ENCODE measurements at regions not wholly inside any gene's neighbourhood (a gene's known extent, or its start where the extent isn't known, plus 50 kb on each side); places are given as distances from the start of the nearest gene placed in this dataset.
A peak's percentile ranks its signal among the peaks of the same experiment; 100 is the strongest.

- no peaks in the 10 kb centered on the region for H3K36me3 Mint-ChIP-seq
- H3K4me3 Mint-ChIP-seq: no peak overlapping the region
- H3K27me3 Mint-ChIP-seq: no peaks in the 10 kb centered on the region
- H3K4me1 Mint-ChIP-seq (ENCODE audit: low read depth in 2 of 2): peaks cover 6% of the 10 kb centered on the region in 2 donors
- ATAC-seq: no peak
- no peak for DNase-seq (ENCODE audit: low spot score)
- no peak overlapping the region for H3K27ac Mint-ChIP-seq
- no peaks in the 10 kb centered on the region for H3K9me3 Mint-ChIP-seq
These were observed 371.2 kb downstream of the ETS1 start for GRCh38 chr11:128216198-128216597.

GRCh38 chr11:128215238-128215882, 372.0 kb downstream of the ETS1 start:
- DNase-seq (ENCODE audit: low spot score) (no peak), ATAC-seq (no peak)
- Mint-ChIP-seq H3K4me1 (ENCODE audit: low read depth in 2 of 2) (peaks cover 6% of the 10 kb centered on the region in 2 donors), H3K27ac (no peak overlapping the region), H3K36me3 (no peaks in the 10 kb centered on the region), H3K4me3 (no peak overlapping the region), H3K9me3 (no peaks in the 10 kb centered on the region), H3K27me3 (no peaks in the 10 kb centered on the region)

GRCh38 chr11:128214263-128214662, 373.1 kb downstream of the ETS1 start:
- ATAC-seq (no peak), DNase-seq (ENCODE audit: low spot score) (no peak)
- no peak overlapping the region for H3K27ac Mint-ChIP-seq
- peaks cover 0 to under 1% of the 10 kb centered on the region in 2 donors for H3K4me1 Mint-ChIP-seq (ENCODE audit: low read depth in 2 of 2)
- no peaks in the 10 kb centered on the region for H3K27me3 Mint-ChIP-seq
- no peaks in the 10 kb centered on the region for H3K36me3 Mint-ChIP-seq
- no peak overlapping the region for H3K4me3 Mint-ChIP-seq
- H3K9me3 Mint-ChIP-seq: no peaks in the 10 kb centered on the region

GRCh38 chr11:128213461-128213860, 373.9 kb downstream of the ETS1 start:
- no peak overlapping the region for H3K4me3 Mint-ChIP-seq
- DNase-seq (ENCODE audit: low spot score) (no peak), ATAC-seq (no peak)
- no peaks in the 10 kb centered on the region for H3K4me1 Mint-ChIP-seq (ENCODE audit: low read depth in 2 of 2)
- no peaks in the 10 kb centered on the region for H3K9me3 Mint-ChIP-seq
- H3K36me3 Mint-ChIP-seq: no peaks in the 10 kb centered on the region
- H3K27me3 Mint-ChIP-seq: no peaks in the 10 kb centered on the region
- no peak overlapping the region for H3K27ac Mint-ChIP-seq

GRCh38 chr11:128212324-128212723, 375.0 kb downstream of the ETS1 start:
- peaks cover 6% of the 10 kb centered on the region in 2 donors for H3K4me1 Mint-ChIP-seq (ENCODE audit: low read depth in 2 of 2)
- H3K27me3 Mint-ChIP-seq: no peaks in the 10 kb centered on the region
- H3K4me3 Mint-ChIP-seq: no peak overlapping the region
- H3K36me3 Mint-ChIP-seq: peaks cover 6% of the 10 kb centered on the region
- ATAC-seq: no peak
- H3K9me3 Mint-ChIP-seq: peaks cover 4% of the 10 kb centered on the region
- H3K27ac Mint-ChIP-seq: no peak overlapping the region
- no peak for DNase-seq (ENCODE audit: low spot score)

GRCh38 chr11:128210148-128210940, 377.0 kb downstream of the ETS1 start:
- Mint-ChIP-seq H3K27me3 (no peaks in the 10 kb centered on the region), H3K27ac (no peak overlapping the region), H3K4me3 (no peak overlapping the region), H3K9me3 (peaks cover 11% of the 10 kb centered on the region), H3K36me3 (peaks cover 17% of the 10 kb centered on the region), H3K4me1 (ENCODE audit: low read depth in 2 of 2) (peaks cover 6 to 16% of the 10 kb centered on the region in 2 donors)
- no peak for DNase-seq (ENCODE audit: low spot score)
- ATAC-seq: no peak

GRCh38 chr11:128209138-128209435, 378.3 kb downstream of the ETS1 start:
- ATAC-seq: no peak
- peaks cover 11% of the 10 kb centered on the region for H3K9me3 Mint-ChIP-seq
- H3K4me3 Mint-ChIP-seq: no peak overlapping the region

GRCh38 chr11:128208329-128209137, 378.8 kb downstream of the ETS1 start:
- no peaks in the 10 kb centered on the region for H3K27me3 Mint-ChIP-seq
- no peak overlapping the region for H3K4me3 Mint-ChIP-seq
- DNase-seq (ENCODE audit: low spot score) (no peak), ATAC-seq (no peak)
- H3K4me1 Mint-ChIP-seq (ENCODE audit: low read depth in 2 of 2): peaks cover 6 to 16% of the 10 kb centered on the region in 2 donors
- peaks cover 17% of the 10 kb centered on the region for H3K36me3 Mint-ChIP-seq
- no peak overlapping the region for H3K27ac Mint-ChIP-seq
- H3K9me3 Mint-ChIP-seq: peaks cover 11% of the 10 kb centered on the region

More at GRCh38 chr11:128209138-128209435, 378.3 kb downstream of the ETS1 start:
- Mint-ChIP-seq H3K27me3 (no peaks in the 10 kb centered on the region), H3K36me3 (peaks cover 17% of the 10 kb centered on the region), H3K27ac (no peak overlapping the region), H3K4me1 (ENCODE audit: low read depth in 2 of 2) (peaks cover 6 to 16% of the 10 kb centered on the region in 2 donors)
- DNase-seq (ENCODE audit: low spot score): no peak

GRCh38 chr11:128207861-128208321, 379.5 kb downstream of the ETS1 start:
- no peak overlapping the region for H3K27ac Mint-ChIP-seq
- H3K36me3 Mint-ChIP-seq: peaks cover 17% of the 10 kb centered on the region
- ATAC-seq (peak in 1 of 2 donors; percentile 60), DNase-seq (ENCODE audit: low spot score) (no peak)
- H3K27me3 Mint-ChIP-seq: no peaks in the 10 kb centered on the region
- peaks cover 11% of the 10 kb centered on the region for H3K9me3 Mint-ChIP-seq
- H3K4me3 Mint-ChIP-seq: no peak overlapping the region
- peaks cover 6 to 16% of the 10 kb centered on the region in 2 donors for H3K4me1 Mint-ChIP-seq (ENCODE audit: low read depth in 2 of 2)

GRCh38 chr11:128206461-128206860, 380.9 kb downstream of the ETS1 start:
- Mint-ChIP-seq H3K4me3 (no peak overlapping the region), H3K27ac (peak overlapping the region in 1 of 2 donors; percentile 50), H3K27me3 (no peaks in the 10 kb centered on the region), H3K36me3 (peaks cover 17% of the 10 kb centered on the region), H3K4me1 (ENCODE audit: low read depth in 2 of 2) (peaks cover 17 to 27% of the 10 kb centered on the region in 2 donors), H3K9me3 (peaks cover 11% of the 10 kb centered on the region)
- no peak for ATAC-seq
- no peak for DNase-seq (ENCODE audit: low spot score)

- H3K27ac Mint-ChIP-seq: peak overlapping the region in 1 of 2 donors; percentile 2
- H3K4me3 Mint-ChIP-seq: no peak overlapping the region
- H3K9me3 Mint-ChIP-seq: peaks cover 11% of the 10 kb centered on the region
- no peaks in the 10 kb centered on the region for H3K27me3 Mint-ChIP-seq
- H3K36me3 Mint-ChIP-seq: peaks cover 17% of the 10 kb centered on the region
- ATAC-seq: no peak
- no peak for DNase-seq (ENCODE audit: low spot score)
- peaks cover 24 to 33% of the 10 kb centered on the region in 2 donors for H3K4me1 Mint-ChIP-seq (ENCODE audit: low read depth in 2 of 2)
These were observed 381.6 kb downstream of the ETS1 start for GRCh38 chr11:128205796-128206195.

- Mint-ChIP-seq H3K9me3 (peaks cover 11% of the 10 kb centered on the region), H3K4me3 (no peak overlapping the region), H3K4me1 (ENCODE audit: low read depth in 2 of 2) (peaks cover 33 to 41% of the 10 kb centered on the region in 2 donors), H3K36me3 (peaks cover 17% of the 10 kb centered on the region), H3K27ac (no peak overlapping the region), H3K27me3 (no peaks in the 10 kb centered on the region)
- ATAC-seq: no peak
- DNase-seq (ENCODE audit: low spot score): no peak
These were observed 382.5 kb downstream of the ETS1 start for GRCh38 chr11:128204898-128205297.

GRCh38 chr11:128201801-128202200, 385.6 kb downstream of the ETS1 start:
- H3K4me3 Mint-ChIP-seq: no peak overlapping the region
- ATAC-seq: no peak
- DNase-seq (ENCODE audit: low spot score): no peak
- peaks cover 37 to 44% of the 10 kb centered on the region in 2 donors for H3K4me1 Mint-ChIP-seq (ENCODE audit: low read depth in 2 of 2)
- H3K27ac Mint-ChIP-seq: peak overlapping the region; percentile 20 to 37
- peaks cover 9% of the 10 kb centered on the region for H3K36me3 Mint-ChIP-seq
- peaks cover 7% of the 10 kb centered on the region for H3K9me3 Mint-ChIP-seq
- no peaks in the 10 kb centered on the region for H3K27me3 Mint-ChIP-seq

GRCh38 chr11:128201009-128201408, 386.3 kb downstream of the ETS1 start:
- DNase-seq (ENCODE audit: low spot score): no peak
- peaks cover 1% of the 10 kb centered on the region for H3K9me3 Mint-ChIP-seq
- ATAC-seq: peak; percentile 66 to 87
- no peaks in the 10 kb centered on the region for H3K27me3 Mint-ChIP-seq
- peak overlapping the region; percentile 55 for H3K4me3 Mint-ChIP-seq
- peak overlapping the region; percentile 37 to 59 for H3K27ac Mint-ChIP-seq
- peaks cover 45% of the 10 kb centered on the region in 2 donors for H3K4me1 Mint-ChIP-seq (ENCODE audit: low read depth in 2 of 2)
- peaks cover 2% of the 10 kb centered on the region for H3K36me3 Mint-ChIP-seq
